ENCODE measurements at regions not wholly inside any gene's neighbourhood (a gene's known extent, or its start where the extent isn't known, plus 50 kb on each side); places are given as distances from the start of the nearest gene placed in this dataset.

GRCh38 chr10:10642751-10643150 lies 374.9 kb upstream of the CELF2 start:
- TF ChIP-seq CTCF (conservative IDR thresholded peaks at IDR 0.05) (no peak), EZH2 (IDR thresholded peaks at IDR 0.05; ENCODE audit: low read depth) (no peak)
